KMS-11 (cell line): ENCODE measurements at regions not wholly inside any gene's neighbourhood (a gene's known extent, or its start where the extent isn't known, plus 50 kb on each side); places are given as distances from the start of the nearest gene placed in this dataset.

Source experiments
- H2AFZ ChIP-seq: fragments of 200-600 bp; sonication (generic); 2 replicates; pipeline ENCODE4 v1.6.1; 2016; ENCODE audit warnings: antibody characterized with exemption, mixed run types, low read depth
- H3K27ac ChIP-seq: fragments of 200-600 bp; sonication (generic); 2 replicates; pipeline ENCODE4 v1.6.1; 2016; ENCODE audit warnings: mild to moderate bottlenecking, mixed run types
- H3K27me3 ChIP-seq: fragments of 200-600 bp; sonication (generic); 2 replicates; pipeline ENCODE4 v1.6.1; 2017; ENCODE audit warnings: mild to moderate bottlenecking, low read depth, mixed run types, moderate library complexity; ENCODE audit not compliant: insufficient read depth
- H3K36me3 ChIP-seq: fragments of 200-600 bp; sonication (generic); 2 replicates; pipeline ENCODE4 v1.6.1; 2017; ENCODE audit warnings: mild to moderate bottlenecking, mixed run types; ENCODE audit not compliant: insufficient read depth
- H3K4me1 ChIP-seq: fragments of 200-600 bp; sonication (generic); 2 replicates; pipeline ENCODE4 v1.6.1; 2016; ENCODE audit warnings: mild to moderate bottlenecking, low read depth, mixed run types; ENCODE audit not compliant: poor library complexity, severe bottlenecking
- H3K4me2 ChIP-seq: fragments of 200-600 bp; sonication (generic); 2 replicates; pipeline ENCODE4 v1.7.0; 2016; ENCODE audit warnings: mild to moderate bottlenecking, mixed run types
- H3K4me3 ChIP-seq: fragments of 200-600 bp; sonication (generic); IDR thresholded peaks from 2 replicates; pipeline ENCODE4 v1.6.1; 2017; ENCODE audit warnings: low read depth, low read length, mixed read lengths; ENCODE audit not compliant: insufficient read depth
- H3K79me2 ChIP-seq: fragments of 200-600 bp; sonication (generic); 2 replicates; pipeline ENCODE4 v1.6.1; 2016; ENCODE audit warnings: low read depth, mixed run types; ENCODE audit not compliant: insufficient read depth
- H3K9ac ChIP-seq: fragments of 200-600 bp; sonication (generic); 2 replicates; pipeline ENCODE4 v1.6.1; 2016; ENCODE audit warnings: mild to moderate bottlenecking, mixed run types
- H4K20me1 ChIP-seq: fragments of 200-600 bp; sonication (generic); 2 replicates; pipeline ENCODE4 v1.6.1; 2016; ENCODE audit warnings: mild to moderate bottlenecking, mixed run types; ENCODE audit not compliant: insufficient read depth
- CTCF ChIP-seq: fragments of 200-600 bp; sonication (generic); conservative IDR thresholded peaks from 2 replicates; pipeline ENCODE4 v1.6.1; 2017; ENCODE audit warnings: low read depth, mild to moderate bottlenecking, antibody characterized with exemption, low read length, moderate library complexity, mixed read lengths

- H2AFZ ChIP-seq: no peak overlapping the region
- no peaks in the 10 kb centered on the region for H3K79me2 ChIP-seq
- H3K4me1 ChIP-seq: no peaks in the 10 kb centered on the region
- TF ChIP-seq CTCF: no peak
- no peak overlapping the region for H3K9ac ChIP-seq
- H3K36me3 ChIP-seq: no peaks in the 10 kb centered on the region
- no peak overlapping the region for H3K27ac ChIP-seq
- H4K20me1 ChIP-seq: no peaks in the 10 kb centered on the region
- no peak overlapping the region for H3K4me3 ChIP-seq
- H3K4me2 ChIP-seq: no peak overlapping the region
- H3K27me3 ChIP-seq: no peaks in the 10 kb centered on the region
Observed at GRCh38 chr3:166302331-166302730, 465.1 kb upstream of the BCHE start.

GRCh38 chr3:166296179-166296783 is 459.1 kb upstream of the BCHE start:
- no peak overlapping the region for H3K27ac ChIP-seq
- H3K79me2 ChIP-seq: no peaks in the 10 kb centered on the region
- H3K27me3 ChIP-seq: no peaks in the 10 kb centered on the region
- H3K36me3 ChIP-seq: no peaks in the 10 kb centered on the region
- no peaks in the 10 kb centered on the region for H3K4me1 ChIP-seq
- no peak for TF ChIP-seq CTCF
- H2AFZ ChIP-seq: no peak overlapping the region
- H3K4me3 ChIP-seq: no peak overlapping the region
- no peak overlapping the region for H3K4me2 ChIP-seq
- no peaks in the 10 kb centered on the region for H4K20me1 ChIP-seq
- no peak overlapping the region for H3K9ac ChIP-seq

- Histone ChIP-seq H4K20me1 (no peaks in the 10 kb centered on the region), H3K36me3 (no peaks in the 10 kb centered on the region), H3K27me3 (no peaks in the 10 kb centered on the region), H3K4me2 (no peak overlapping the region), H2AFZ (no peak overlapping the region), H3K4me1 (no peaks in the 10 kb centered on the region), H3K27ac (no peak overlapping the region), H3K4me3 (no peak overlapping the region), H3K9ac (no peak overlapping the region), H3K79me2 (no peaks in the 10 kb centered on the region)
- TF ChIP-seq CTCF: no peak
Observed at GRCh38 chr3:166291186-166291955, 454.1 kb upstream of the BCHE start.

DNA sequence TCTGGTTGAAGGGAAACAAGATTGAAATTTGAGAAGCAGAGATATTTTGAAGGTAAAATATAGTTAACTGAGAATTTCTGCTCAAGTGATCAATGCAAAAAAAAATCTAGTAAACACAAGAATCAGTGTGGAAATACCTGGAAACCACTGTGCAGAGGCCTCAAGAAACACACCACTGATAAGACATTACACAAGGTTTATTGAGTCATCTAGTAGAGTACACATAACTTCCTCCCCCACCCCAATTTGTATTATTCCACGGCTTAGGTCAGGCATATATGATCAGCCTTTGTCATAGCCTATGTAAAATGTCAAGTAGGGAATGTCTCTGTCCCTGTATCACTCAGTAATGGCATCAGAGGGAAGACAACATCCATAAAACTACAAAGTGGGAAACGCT is 447.8 kb upstream of the BCHE start:
- Histone ChIP-seq H3K36me3 (no peaks in the 10 kb centered on the region), H3K4me1 (no peaks in the 10 kb centered on the region), H3K79me2 (no peaks in the 10 kb centered on the region), H2AFZ (no peak overlapping the region), H3K9ac (no peak overlapping the region), H4K20me1 (no peaks in the 10 kb centered on the region), H3K27ac (no peak overlapping the region), H3K4me2 (no peak overlapping the region), H3K27me3 (no peaks in the 10 kb centered on the region), H3K4me3 (no peak overlapping the region)
- no peak for TF ChIP-seq CTCF
